ENCODE measurements at regions not wholly inside any gene's neighbourhood (a gene's known extent, or its start where the extent isn't known, plus 50 kb on each side); places are given as distances from the start of the nearest gene placed in this dataset.

- no peak for TF ChIP-seq CTCF (IDR thresholded peaks at IDR 0.05; ENCODE audit: low read length)
- TF ChIP-seq EZH2phosphoT487 (IDR thresholded peaks at IDR 0.05; ENCODE audit: low read length) = no peak
Measured at GRCh38 chr1:218900615-218901014, 273.1 kb upstream of the LYPLAL1 start.

Measured in MM.1S (cell line).